Natural killer cell (primary cell): ENCODE measurements at regions not wholly inside any gene's neighbourhood (a gene's known extent, or its start where the extent isn't known, plus 50 kb on each side); places are given as distances from the start of the nearest gene placed in this dataset.

Experiments
- ATAC-seq, 3 donors: fragments of 150-1000 bp in 2 of 3; fragments of 200-7000 bp in 1 of 3; cut with Tn5 transposase; 1 replicate in 1 of 3; 2 replicates in 2 of 3; pipeline ENCODE4 v1.10.0; 2021; ENCODE audit warnings: mild to moderate bottlenecking in 2 of 3, moderate library complexity in 2 of 3
- DNase-seq, 2 donors: peaks; one replicate each; pipeline versions ENCODE4 v3.0.0 to v3.0.0-alpha.2; 2013 to 2021; ENCODE audit warnings: mixed read lengths in 1 of 2
- H3K27ac ChIP-seq: one replicate; pipeline ENCODE4 v1.5.1; 2013; ENCODE audit warnings: mild to moderate bottlenecking, low read length
- H3K27me3 ChIP-seq: one replicate; pipeline ENCODE4 v1.6.1; 2013; ENCODE audit warnings: low read length; ENCODE audit not compliant: control insufficient read depth, insufficient read depth
- H3K36me3 ChIP-seq: one replicate; pipeline ENCODE4 v1.6.1; 2013; ENCODE audit warnings: low read length; ENCODE audit not compliant: control insufficient read depth, insufficient read depth
- H3K4me1 ChIP-seq: one replicate; pipeline ENCODE4 v1.6.1; 2013; ENCODE audit warnings: low read length; ENCODE audit not compliant: control insufficient read depth, insufficient read depth
- H3K4me3 ChIP-seq: one replicate; pipeline ENCODE4 v1.5.1; 2013; ENCODE audit warnings: low read length
- H3K9me3 ChIP-seq: one replicate; pipeline ENCODE4 v1.6.1; 2013; ENCODE audit warnings: low read length; ENCODE audit not compliant: control insufficient read depth, insufficient read depth
- H3K27ac Mint-ChIP-seq, 2 donors: one replicate each; pipeline ENCODE4 v1.8.0; 2022; ENCODE audit warnings: mild to moderate bottlenecking in 2 of 2, mixed read lengths in 2 of 2, moderate library complexity in 1 of 2
- H3K27me3 Mint-ChIP-seq, 2 donors: one replicate each; pipeline ENCODE4 v1.8.0; 2022; ENCODE audit warnings: low read depth in 2 of 2, mixed read lengths in 2 of 2
- H3K36me3 Mint-ChIP-seq: one replicate; pipeline ENCODE4 v1.8.0; 2022; ENCODE audit warnings: mixed read lengths
- H3K4me1 Mint-ChIP-seq, 2 donors: one replicate each; pipeline ENCODE4 v1.8.0; 2022; ENCODE audit warnings: mixed read lengths in 2 of 2
- H3K4me3 Mint-ChIP-seq: one replicate; pipeline ENCODE4 v1.8.0; 2022; ENCODE audit warnings: mild to moderate bottlenecking, moderate library complexity, mixed read lengths
- H3K9me3 Mint-ChIP-seq, 2 donors: one replicate each; pipeline ENCODE4 v1.8.0; 2022; ENCODE audit warnings: mixed read lengths in 2 of 2
- WGBS: methylation state at CpG from one replicate; pipeline ENCODE4 v1.1.7; 2013; ENCODE audit warnings: missing lambda C conversion rate; ENCODE audit not compliant: insufficient coverage; 5-methylcytosine and 5-hydroxymethylcytosine counted together
- intact Hi-C: fragments of 100-400 bp; cut with micrococcal nuclease; formaldehyde crosslinking; loops from one replicate; pipeline ENCODE4 v1.14.2; 2022
- TF ChIP-seq, protein P1 (sequence below): fragments of 200-600 bp; IDR thresholded peaks from one replicate; pipeline ENCODE4 v1.8.0; 2022; ENCODE audit warnings: antibody characterized with exemption

DNA sequence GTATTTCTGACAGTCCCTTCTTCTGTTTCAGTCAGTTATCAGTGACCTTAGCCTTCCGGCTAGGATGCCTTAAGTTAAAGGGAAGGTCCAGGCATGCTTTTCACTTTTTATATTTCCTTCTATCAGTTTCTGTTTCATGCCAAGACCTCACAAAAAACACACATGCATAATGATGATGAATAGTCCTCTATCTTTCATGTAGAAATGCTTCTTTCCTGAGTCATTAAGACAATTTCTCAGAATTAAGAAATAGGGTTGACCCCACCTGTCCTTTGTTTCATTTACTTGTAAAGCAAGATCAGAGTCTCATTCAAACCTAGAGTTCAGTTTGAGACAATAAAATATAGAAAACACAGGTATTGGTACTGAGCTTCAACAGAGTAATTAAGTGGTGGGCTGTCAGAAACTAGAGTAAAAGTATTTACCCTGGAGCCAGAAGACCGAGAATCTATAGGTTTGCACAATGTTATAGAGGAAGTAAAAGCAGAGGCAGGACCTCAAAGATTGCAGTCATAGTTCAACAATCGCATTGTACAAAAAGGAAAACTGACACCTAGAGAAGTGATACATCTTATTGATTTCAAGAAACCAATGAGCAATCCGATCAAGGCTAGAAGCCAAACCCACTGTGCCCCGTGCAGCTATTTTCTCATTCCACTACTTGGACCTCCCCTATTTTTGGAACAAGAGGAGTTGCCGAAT lies 118.7 kb upstream of the PUM3 start:
- Mint-ChIP-seq H3K27me3 (peaks cover 2% of the 10 kb centered on the region in 2 donors), H3K4me1 (peaks cover 0 to 7% of the 10 kb centered on the region in 2 donors), H3K9me3 (no peaks in the 10 kb centered on the region), H3K4me3 (no peak overlapping the region), H3K27ac (no peak overlapping the region), H3K36me3 (no peaks in the 10 kb centered on the region)
- Histone ChIP-seq H3K27ac (no peak overlapping the region), H3K27me3 (no peaks in the 10 kb centered on the region), H3K4me3 (no peak overlapping the region), H3K4me1 (no peaks in the 10 kb centered on the region), H3K9me3 (no peaks in the 10 kb centered on the region), H3K36me3 (no peaks in the 10 kb centered on the region)
- WGBS: 85% methylated on average over 6 of the region's 6 CpGs
- no peak for DNase-seq
- TF ChIP-seq, protein P1, sequence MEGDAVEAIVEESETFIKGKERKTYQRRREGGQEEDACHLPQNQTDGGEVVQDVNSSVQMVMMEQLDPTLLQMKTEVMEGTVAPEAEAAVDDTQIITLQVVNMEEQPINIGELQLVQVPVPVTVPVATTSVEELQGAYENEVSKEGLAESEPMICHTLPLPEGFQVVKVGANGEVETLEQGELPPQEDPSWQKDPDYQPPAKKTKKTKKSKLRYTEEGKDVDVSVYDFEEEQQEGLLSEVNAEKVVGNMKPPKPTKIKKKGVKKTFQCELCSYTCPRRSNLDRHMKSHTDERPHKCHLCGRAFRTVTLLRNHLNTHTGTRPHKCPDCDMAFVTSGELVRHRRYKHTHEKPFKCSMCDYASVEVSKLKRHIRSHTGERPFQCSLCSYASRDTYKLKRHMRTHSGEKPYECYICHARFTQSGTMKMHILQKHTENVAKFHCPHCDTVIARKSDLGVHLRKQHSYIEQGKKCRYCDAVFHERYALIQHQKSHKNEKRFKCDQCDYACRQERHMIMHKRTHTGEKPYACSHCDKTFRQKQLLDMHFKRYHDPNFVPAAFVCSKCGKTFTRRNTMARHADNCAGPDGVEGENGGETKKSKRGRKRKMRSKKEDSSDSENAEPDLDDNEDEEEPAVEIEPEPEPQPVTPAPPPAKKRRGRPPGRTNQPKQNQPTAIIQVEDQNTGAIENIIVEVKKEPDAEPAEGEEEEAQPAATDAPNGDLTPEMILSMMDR: no peak
- intact Hi-C loops: no loop called here
- no peak for ATAC-seq

DNA sequence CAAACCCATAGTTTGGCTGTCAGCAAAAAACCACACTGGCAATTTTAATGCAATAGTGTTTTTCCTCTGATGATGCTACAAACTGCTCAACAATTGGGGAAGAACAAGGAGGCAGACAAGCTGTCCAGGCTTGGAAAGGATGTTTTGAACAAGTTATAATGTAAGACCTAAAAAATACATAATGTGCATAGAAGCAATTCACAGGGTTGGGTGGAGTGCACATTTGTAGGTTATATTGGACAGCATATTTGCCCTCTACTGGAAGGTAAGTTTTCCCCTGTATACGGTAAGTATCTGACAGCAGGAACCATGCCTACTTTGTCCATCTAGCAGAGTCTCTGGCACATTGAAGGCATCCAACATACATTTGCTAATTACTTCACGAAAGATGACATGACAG lies 114.3 kb upstream of the PUM3 start:
- intact Hi-C loops: no loop called here
- peaks cover 10% of the 10 kb centered on the region in 2 donors for H3K27me3 Mint-ChIP-seq
- WGBS: 79% methylated on average over 2 of the region's 2 CpGs

DNA sequence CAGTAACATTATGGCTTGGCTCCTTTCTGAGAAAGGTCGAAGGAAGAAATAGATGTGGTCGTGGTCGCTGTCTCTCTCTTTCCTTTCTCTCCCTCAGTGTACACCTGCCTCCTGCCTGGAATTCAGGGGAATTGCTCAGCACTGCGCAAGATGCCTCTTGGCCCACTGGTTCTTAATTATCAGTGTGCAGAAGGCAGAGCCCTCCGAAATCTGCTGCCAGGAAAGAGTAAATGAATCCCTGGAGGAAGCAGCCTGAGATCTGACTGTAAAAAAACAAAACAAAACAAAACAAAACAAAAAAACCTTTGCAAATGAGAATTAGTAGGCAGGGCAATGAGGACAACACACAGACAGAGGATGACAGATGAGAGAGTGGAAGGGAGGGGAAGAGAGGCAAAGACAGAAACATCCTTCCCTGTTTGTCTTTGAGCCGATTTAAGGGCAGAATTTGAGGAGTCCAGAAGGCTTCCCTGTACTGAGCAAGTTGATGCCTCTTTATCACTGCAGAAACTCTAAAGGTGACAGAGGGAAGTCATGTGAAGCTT lies 113.8 kb upstream of the PUM3 start:
- intact Hi-C loops: no loop called here
- H3K27me3 ChIP-seq: no peaks in the 10 kb centered on the region
- no peaks in the 10 kb centered on the region for H3K4me1 ChIP-seq
- H3K27ac ChIP-seq: no peak overlapping the region
- no peaks in the 10 kb centered on the region for H3K36me3 Mint-ChIP-seq
- no peaks in the 10 kb centered on the region for H3K9me3 Mint-ChIP-seq
- no peaks in the 10 kb centered on the region for H3K9me3 ChIP-seq
- WGBS: 69% methylated on average over 6 of the region's 6 CpGs
- TF ChIP-seq, protein P1: no peak
- no peak overlapping the region for H3K4me3 ChIP-seq
- peaks cover 10 to 13% of the 10 kb centered on the region in 2 donors for H3K27me3 Mint-ChIP-seq
- H3K27ac Mint-ChIP-seq: peak overlapping the region in 1 of 2 donors; percentile 3
- H3K4me1 Mint-ChIP-seq: peaks cover 0 to 9% of the 10 kb centered on the region in 2 donors
- DNase-seq (no peak), ATAC-seq (no peak)
- H3K36me3 ChIP-seq: no peaks in the 10 kb centered on the region
- H3K4me3 Mint-ChIP-seq: no peak overlapping the region

More for the DNA sequence above, 114.3 kb upstream of the PUM3 start:
- no peak overlapping the region for H3K4me3 Mint-ChIP-seq
- Histone ChIP-seq H3K27me3 (no peaks in the 10 kb centered on the region), H3K4me1 (no peaks in the 10 kb centered on the region), H3K36me3 (no peaks in the 10 kb centered on the region), H3K9me3 (no peaks in the 10 kb centered on the region), H3K4me3 (no peak overlapping the region), H3K27ac (no peak overlapping the region)
- TF ChIP-seq, protein P1: no peak
- ATAC-seq (no peak), DNase-seq (no peak)
- H3K4me1 Mint-ChIP-seq: peaks cover 0 to 9% of the 10 kb centered on the region in 2 donors
- H3K9me3 Mint-ChIP-seq: no peaks in the 10 kb centered on the region
- peak overlapping the region in 1 of 2 donors; percentile 3 for H3K27ac Mint-ChIP-seq
- no peaks in the 10 kb centered on the region for H3K36me3 Mint-ChIP-seq
